ENCODE measurements at regions not wholly inside any gene's neighbourhood (a gene's known extent, or its start where the extent isn't known, plus 50 kb on each side); places are given as distances from the start of the nearest gene placed in this dataset.
A peak's percentile ranks its signal among the peaks of the same experiment; 100 is the strongest.

DNA sequence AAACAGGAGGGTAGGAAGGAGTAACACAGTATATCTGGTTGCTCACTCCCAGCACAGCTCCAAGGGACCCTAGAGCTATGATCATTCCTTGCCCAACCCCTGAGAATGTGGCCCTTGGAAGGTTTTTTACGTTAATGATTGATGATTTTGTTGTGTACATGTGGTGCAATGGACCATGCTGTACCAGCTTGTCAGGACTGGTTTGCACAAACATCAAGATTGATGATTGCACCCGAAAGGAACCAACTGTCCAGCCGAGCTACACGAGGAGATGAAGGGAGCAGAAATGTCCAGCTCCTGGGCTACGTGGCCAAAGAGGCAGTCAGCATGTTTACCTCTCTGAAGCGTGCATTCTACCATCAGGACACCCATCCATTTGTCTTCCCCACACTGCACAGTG lies 83.2 kb upstream of the USP9X start:
- TF ChIP-seq POLR2A (IDR thresholded peaks at IDR 0.05) (no peak), POLR2AphosphoS5 (IDR thresholded peaks at IDR 0.05) (peak; percentile 96), EP300 (IDR thresholded peaks at IDR 0.05) (no peak)
- TF ChIP-seq, protein P1, sequence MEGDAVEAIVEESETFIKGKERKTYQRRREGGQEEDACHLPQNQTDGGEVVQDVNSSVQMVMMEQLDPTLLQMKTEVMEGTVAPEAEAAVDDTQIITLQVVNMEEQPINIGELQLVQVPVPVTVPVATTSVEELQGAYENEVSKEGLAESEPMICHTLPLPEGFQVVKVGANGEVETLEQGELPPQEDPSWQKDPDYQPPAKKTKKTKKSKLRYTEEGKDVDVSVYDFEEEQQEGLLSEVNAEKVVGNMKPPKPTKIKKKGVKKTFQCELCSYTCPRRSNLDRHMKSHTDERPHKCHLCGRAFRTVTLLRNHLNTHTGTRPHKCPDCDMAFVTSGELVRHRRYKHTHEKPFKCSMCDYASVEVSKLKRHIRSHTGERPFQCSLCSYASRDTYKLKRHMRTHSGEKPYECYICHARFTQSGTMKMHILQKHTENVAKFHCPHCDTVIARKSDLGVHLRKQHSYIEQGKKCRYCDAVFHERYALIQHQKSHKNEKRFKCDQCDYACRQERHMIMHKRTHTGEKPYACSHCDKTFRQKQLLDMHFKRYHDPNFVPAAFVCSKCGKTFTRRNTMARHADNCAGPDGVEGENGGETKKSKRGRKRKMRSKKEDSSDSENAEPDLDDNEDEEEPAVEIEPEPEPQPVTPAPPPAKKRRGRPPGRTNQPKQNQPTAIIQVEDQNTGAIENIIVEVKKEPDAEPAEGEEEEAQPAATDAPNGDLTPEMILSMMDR (IDR thresholded peaks at IDR 0.05): no peak

All from gastroesophageal sphincter (tissue), 3 donors.